ENCODE measurements at regions not wholly inside any gene's neighbourhood (a gene's known extent, or its start where the extent isn't known, plus 50 kb on each side); places are given as distances from the start of the nearest gene placed in this dataset.

DNA sequence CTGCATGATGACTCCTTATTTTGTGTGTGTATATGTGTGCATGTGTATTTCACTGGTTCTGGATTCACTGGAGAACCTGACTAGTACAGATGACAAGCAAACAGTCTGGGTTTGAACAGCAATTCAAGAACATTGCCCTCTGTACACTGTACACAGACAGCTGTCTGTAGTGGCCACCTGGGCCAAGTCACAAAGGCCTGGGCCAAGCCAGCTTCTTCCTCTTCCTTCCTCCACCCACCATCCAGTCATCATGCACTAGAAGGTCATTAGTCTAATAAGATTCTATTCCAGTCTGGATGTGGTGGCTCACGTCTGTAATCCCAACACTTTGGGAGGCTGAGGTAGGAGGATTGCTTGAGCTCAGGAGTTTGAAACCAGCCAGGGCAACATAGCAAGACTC is 155.9 kb downstream of the ELAVL4 start:
- H3K79me2 ChIP-seq (replicated peaks; ENCODE audit: insufficient read depth, low read length) = no peaks in the 10 kb centered on the region
- H3K36me3 ChIP-seq (ENCODE audit: insufficient read depth, low read length) = no peaks in the 10 kb centered on the region
- H3K27me3 ChIP-seq (ENCODE audit: insufficient read depth, low read depth, low read length) = no peaks in the 10 kb centered on the region
- no peaks in the 10 kb centered on the region for H3K9me3 ChIP-seq (ENCODE audit: low read length)
- H4K20me1 ChIP-seq (ENCODE audit: insufficient read depth) = no peaks in the 10 kb centered on the region
- H3K27ac ChIP-seq (ENCODE audit: low read length) = no peak overlapping the region
- no peaks in the 10 kb centered on the region for H3K9me2 ChIP-seq (ENCODE audit: insufficient read depth, low read length)
- no peak overlapping the region for H2AFZ ChIP-seq (ENCODE audit: low read depth, low read length)
- H3K4me3 ChIP-seq (ENCODE audit: low read length) = no peak overlapping the region
- no peak for TF ChIP-seq POLR2AphosphoS5 (IDR thresholded peaks at IDR 0.05)
- no peak for TF ChIP-seq EZH2 (IDR thresholded peaks at IDR 0.05; ENCODE audit: borderline replicate concordance, insufficient read depth, low read length, poor library complexity, severe bottlenecking)
- TF ChIP-seq EP300 (conservative IDR thresholded peaks at IDR 0.05; ENCODE audit: poor library complexity, severe bottlenecking) = no peak
- no peak for TF ChIP-seq SMC3 (conservative IDR thresholded peaks at IDR 0.05; ENCODE audit: poor library complexity)
- no peak for TF ChIP-seq TAF1 (IDR thresholded peaks at IDR 0.05; ENCODE audit: low read depth)
- TF ChIP-seq, protein P1, sequence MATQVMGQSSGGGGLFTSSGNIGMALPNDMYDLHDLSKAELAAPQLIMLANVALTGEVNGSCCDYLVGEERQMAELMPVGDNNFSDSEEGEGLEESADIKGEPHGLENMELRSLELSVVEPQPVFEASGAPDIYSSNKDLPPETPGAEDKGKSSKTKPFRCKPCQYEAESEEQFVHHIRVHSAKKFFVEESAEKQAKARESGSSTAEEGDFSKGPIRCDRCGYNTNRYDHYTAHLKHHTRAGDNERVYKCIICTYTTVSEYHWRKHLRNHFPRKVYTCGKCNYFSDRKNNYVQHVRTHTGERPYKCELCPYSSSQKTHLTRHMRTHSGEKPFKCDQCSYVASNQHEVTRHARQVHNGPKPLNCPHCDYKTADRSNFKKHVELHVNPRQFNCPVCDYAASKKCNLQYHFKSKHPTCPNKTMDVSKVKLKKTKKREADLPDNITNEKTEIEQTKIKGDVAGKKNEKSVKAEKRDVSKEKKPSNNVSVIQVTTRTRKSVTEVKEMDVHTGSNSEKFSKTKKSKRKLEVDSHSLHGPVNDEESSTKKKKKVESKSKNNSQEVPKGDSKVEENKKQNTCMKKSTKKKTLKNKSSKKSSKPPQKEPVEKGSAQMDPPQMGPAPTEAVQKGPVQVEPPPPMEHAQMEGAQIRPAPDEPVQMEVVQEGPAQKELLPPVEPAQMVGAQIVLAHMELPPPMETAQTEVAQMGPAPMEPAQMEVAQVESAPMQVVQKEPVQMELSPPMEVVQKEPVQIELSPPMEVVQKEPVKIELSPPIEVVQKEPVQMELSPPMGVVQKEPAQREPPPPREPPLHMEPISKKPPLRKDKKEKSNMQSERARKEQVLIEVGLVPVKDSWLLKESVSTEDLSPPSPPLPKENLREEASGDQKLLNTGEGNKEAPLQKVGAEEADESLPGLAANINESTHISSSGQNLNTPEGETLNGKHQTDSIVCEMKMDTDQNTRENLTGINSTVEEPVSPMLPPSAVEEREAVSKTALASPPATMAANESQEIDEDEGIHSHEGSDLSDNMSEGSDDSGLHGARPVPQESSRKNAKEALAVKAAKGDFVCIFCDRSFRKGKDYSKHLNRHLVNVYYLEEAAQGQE (IDR thresholded peaks at IDR 0.05; ENCODE audit: borderline replicate concordance) = no peak
- no peak for TF ChIP-seq RAD21 (conservative IDR thresholded peaks at IDR 0.05)
- TF ChIP-seq CTCF (IDR thresholded peaks at IDR 0.05; ENCODE audit: poor library complexity, severe bottlenecking) = no peak
- TF ChIP-seq MXI1 (conservative IDR thresholded peaks at IDR 0.05; ENCODE audit: poor library complexity, severe bottlenecking) = no peak
- H3F3A ChIP-seq (ENCODE audit: insufficient read depth, low read length, poor library complexity, severe bottlenecking) = no peaks in the 10 kb centered on the region
- H3K4me2 ChIP-seq (ENCODE audit: low read length) = no peak overlapping the region
- no peak overlapping the region for H3K9ac ChIP-seq (ENCODE audit: low read length)

DNA sequence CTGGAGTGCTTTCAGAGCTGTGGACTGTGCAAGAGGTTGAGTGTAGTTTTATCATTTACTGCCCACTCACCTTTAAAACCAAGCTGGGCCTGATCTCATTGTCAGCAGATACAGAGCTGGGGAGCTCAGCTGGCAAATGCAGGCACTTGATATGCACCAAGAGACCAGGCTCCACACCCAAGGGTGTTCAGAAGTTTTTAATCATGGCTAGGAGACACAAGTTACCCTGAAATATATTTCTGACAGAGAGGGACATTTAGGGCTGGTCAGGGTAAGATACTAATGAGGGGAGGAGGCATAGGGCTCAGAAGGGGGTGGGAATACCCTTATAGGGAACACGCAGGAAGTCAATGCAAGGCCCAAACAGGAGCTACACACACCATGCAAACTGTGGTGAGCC is 153.7 kb downstream of the ELAVL4 start:
- no peak overlapping the region for H3K4me3 ChIP-seq (ENCODE audit: low read length)
- no peak overlapping the region for H3K4me2 ChIP-seq (ENCODE audit: low read length)
- no peaks in the 10 kb centered on the region for H3K9me2 ChIP-seq (ENCODE audit: insufficient read depth, low read length)
- H3K9me3 ChIP-seq (ENCODE audit: low read length) = no peaks in the 10 kb centered on the region
- H2AFZ ChIP-seq (ENCODE audit: low read depth, low read length) = no peak overlapping the region
- H3K36me3 ChIP-seq (ENCODE audit: insufficient read depth, low read length) = no peaks in the 10 kb centered on the region
- no peaks in the 10 kb centered on the region for H3F3A ChIP-seq (ENCODE audit: insufficient read depth, low read length, poor library complexity, severe bottlenecking)
- H4K20me1 ChIP-seq (ENCODE audit: insufficient read depth) = no peaks in the 10 kb centered on the region
- no peak overlapping the region for H3K9ac ChIP-seq (ENCODE audit: low read length)
- no peaks in the 10 kb centered on the region for H3K27me3 ChIP-seq (ENCODE audit: insufficient read depth, low read depth, low read length)
- no peak for TF ChIP-seq EZH2 (IDR thresholded peaks at IDR 0.05; ENCODE audit: borderline replicate concordance, insufficient read depth, low read length, poor library complexity, severe bottlenecking)
- TF ChIP-seq TAF1 (IDR thresholded peaks at IDR 0.05; ENCODE audit: low read depth) = no peak
- TF ChIP-seq RAD21 (conservative IDR thresholded peaks at IDR 0.05) = no peak
- TF ChIP-seq, protein P1 (IDR thresholded peaks at IDR 0.05; ENCODE audit: borderline replicate concordance) = no peak
- no peak for TF ChIP-seq SMC3 (conservative IDR thresholded peaks at IDR 0.05; ENCODE audit: poor library complexity)
- H3K27ac ChIP-seq (ENCODE audit: low read length) = no peak overlapping the region
- H3K79me2 ChIP-seq (replicated peaks; ENCODE audit: insufficient read depth, low read length) = no peaks in the 10 kb centered on the region
